ENCODE measurements at regions not wholly inside any gene's neighbourhood (a gene's known extent, or its start where the extent isn't known, plus 50 kb on each side); places are given as distances from the start of the nearest gene placed in this dataset.

- Histone ChIP-seq H3K27me3 (ENCODE audit: control insufficient read depth, insufficient read depth, low read length) (no peaks in the 10 kb centered on the region), H3K9ac (no peak overlapping the region), H3K36me3 (ENCODE audit: control insufficient read depth, insufficient read depth, low read length) (no peaks in the 10 kb centered on the region), H3K4me2 (ENCODE audit: low read length) (no peak overlapping the region), H3K4me3 (ENCODE audit: low read depth, low read length) (no peak overlapping the region), H3K4me1 (no peaks in the 10 kb centered on the region), H3K27ac (no peak overlapping the region), H3K79me2 (no peaks in the 10 kb centered on the region), H2AFZ (no peak overlapping the region), H3K9me3 (ENCODE audit: control insufficient read depth, low read length) (no peaks in the 10 kb centered on the region)
- TF ChIP-seq CTCF (IDR thresholded peaks at IDR 0.05): no peak
Observed at GRCh38 chr11:38562562-38562961, 1964.5 kb upstream of the RAG2 start.

GRCh38 chr11:38553148-38553547 is 1955.1 kb upstream of the RAG2 start:
- Histone ChIP-seq H3K4me2 (ENCODE audit: low read length) (no peak overlapping the region), H3K27me3 (ENCODE audit: control insufficient read depth, insufficient read depth, low read length) (no peaks in the 10 kb centered on the region), H3K9me3 (ENCODE audit: control insufficient read depth, low read length) (no peaks in the 10 kb centered on the region), H3K36me3 (ENCODE audit: control insufficient read depth, insufficient read depth, low read length) (no peaks in the 10 kb centered on the region), H3K27ac (no peak overlapping the region), H3K79me2 (no peaks in the 10 kb centered on the region), H3K9ac (no peak overlapping the region), H3K4me3 (ENCODE audit: low read depth, low read length) (no peak overlapping the region), H3K4me1 (no peaks in the 10 kb centered on the region), H2AFZ (no peak overlapping the region)
- no peak for TF ChIP-seq CTCF (IDR thresholded peaks at IDR 0.05)

- Histone ChIP-seq H3K27me3 (ENCODE audit: control insufficient read depth, insufficient read depth, low read length) (no peaks in the 10 kb centered on the region), H3K4me3 (ENCODE audit: low read depth, low read length) (no peak overlapping the region), H2AFZ (no peak overlapping the region), H3K36me3 (ENCODE audit: control insufficient read depth, insufficient read depth, low read length) (no peaks in the 10 kb centered on the region), H3K9me3 (ENCODE audit: control insufficient read depth, low read length) (no peaks in the 10 kb centered on the region), H3K9ac (no peak overlapping the region), H3K79me2 (no peaks in the 10 kb centered on the region), H3K4me1 (no peaks in the 10 kb centered on the region), H3K4me2 (ENCODE audit: low read length) (no peak overlapping the region), H3K27ac (no peak overlapping the region)
- TF ChIP-seq CTCF (IDR thresholded peaks at IDR 0.05): no peak
Observed at GRCh38 chr11:38547462-38547861, 1949.4 kb upstream of the RAG2 start.

DNA sequence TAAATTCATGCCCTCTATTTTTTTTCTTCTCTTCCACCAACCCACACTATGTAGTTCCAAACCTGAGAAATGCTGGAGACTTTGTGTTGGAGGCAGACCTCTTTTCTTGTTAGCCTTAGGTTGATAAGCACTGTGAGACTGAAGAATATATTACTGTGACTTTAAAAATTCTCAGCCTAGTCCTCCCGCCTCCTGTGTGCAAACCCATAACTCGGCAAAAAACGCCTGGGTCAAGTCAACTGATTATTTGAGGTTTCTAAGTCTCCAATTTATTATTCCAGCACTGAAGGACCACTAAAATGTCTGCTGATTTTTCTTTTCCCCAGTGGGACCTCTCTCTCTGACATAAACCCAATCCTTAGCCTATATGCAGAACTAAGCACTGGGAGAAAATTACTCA is 1946.0 kb upstream of the RAG2 start:
- Histone ChIP-seq H3K4me1 (no peaks in the 10 kb centered on the region), H3K9me3 (ENCODE audit: control insufficient read depth, low read length) (no peaks in the 10 kb centered on the region), H3K27me3 (ENCODE audit: control insufficient read depth, insufficient read depth, low read length) (no peaks in the 10 kb centered on the region), H3K36me3 (ENCODE audit: control insufficient read depth, insufficient read depth, low read length) (no peaks in the 10 kb centered on the region), H3K4me3 (ENCODE audit: low read depth, low read length) (no peak overlapping the region), H3K9ac (no peak overlapping the region), H2AFZ (no peak overlapping the region), H3K27ac (no peak overlapping the region), H3K4me2 (ENCODE audit: low read length) (no peak overlapping the region), H3K79me2 (no peaks in the 10 kb centered on the region)
- TF ChIP-seq CTCF (IDR thresholded peaks at IDR 0.05): no peak

DNA sequence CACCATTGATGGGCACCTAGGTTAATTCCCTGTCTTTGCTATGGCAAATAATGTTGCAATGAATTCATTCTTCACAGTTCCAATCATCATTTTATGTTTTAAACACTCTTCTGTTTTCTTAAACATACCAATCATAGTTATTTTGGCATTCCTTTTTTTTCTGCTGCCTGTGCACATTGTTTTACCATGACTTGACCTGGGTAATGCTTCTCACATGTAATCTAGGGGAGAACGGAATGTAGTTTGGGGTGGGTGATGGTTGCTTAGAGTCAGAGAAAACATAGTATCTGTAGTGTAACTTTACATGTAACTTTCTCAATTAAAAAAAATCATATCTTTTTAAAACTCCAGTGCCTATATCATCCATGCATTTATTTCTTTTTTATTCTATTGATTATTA is 1945.3 kb upstream of the RAG2 start:
- H3K27ac ChIP-seq: no peak overlapping the region
- H3K9me3 ChIP-seq (ENCODE audit: control insufficient read depth, low read length): no peaks in the 10 kb centered on the region
- H3K9ac ChIP-seq: no peak overlapping the region
- H3K27me3 ChIP-seq (ENCODE audit: control insufficient read depth, insufficient read depth, low read length): no peaks in the 10 kb centered on the region
- no peak overlapping the region for H3K4me3 ChIP-seq (ENCODE audit: low read depth, low read length)
- H2AFZ ChIP-seq: no peak overlapping the region
- no peaks in the 10 kb centered on the region for H3K79me2 ChIP-seq
- no peaks in the 10 kb centered on the region for H3K4me1 ChIP-seq
- no peak for TF ChIP-seq CTCF (IDR thresholded peaks at IDR 0.05)
- no peak overlapping the region for H3K4me2 ChIP-seq (ENCODE audit: low read length)
- H3K36me3 ChIP-seq (ENCODE audit: control insufficient read depth, insufficient read depth, low read length): no peaks in the 10 kb centered on the region
